Gastroesophageal sphincter (tissue), 3 donors: ENCODE measurements at regions not wholly inside any gene's neighbourhood (a gene's known extent, or its start where the extent isn't known, plus 50 kb on each side); places are given as distances from the start of the nearest gene placed in this dataset.

ENCODE experiments used
- CTCF ChIP-seq, 4 experiments: fragments of 200-600 bp in 2 of 4; fragments of 450-650 bp in 2 of 4; sonication (generic) in 1 of 4; IDR thresholded peaks; one replicate each; pipeline ENCODE4 v1.5.1; 2017 to 2019; ENCODE audit warnings: antibody characterized with exemption in 4 of 4, mild to moderate bottlenecking in 2 of 4, moderate library complexity in 2 of 4
- EP300 ChIP-seq: sonication (generic); formaldehyde crosslinking; IDR thresholded peaks from one replicate; pipeline ENCODE4 v1.6.1; 2017; ENCODE audit warnings: antibody characterized with exemption, mild to moderate bottlenecking
- POLR2A ChIP-seq, 2 donors: fragments of 450-650 bp; IDR thresholded peaks; one replicate each; pipeline ENCODE4 v1.6.1; 2017; ENCODE audit warnings: antibody characterized with exemption in 2 of 2, mild to moderate bottlenecking in 2 of 2, moderate library complexity in 1 of 2
- POLR2AphosphoS5 ChIP-seq: sonication (generic); formaldehyde crosslinking; IDR thresholded peaks from one replicate; pipeline ENCODE4 v1.6.1; 2017; ENCODE audit warnings: antibody characterized with exemption

- no peak for TF ChIP-seq POLR2A (IDR thresholded peaks at IDR 0.05)
- TF ChIP-seq POLR2AphosphoS5: no peak
- TF ChIP-seq CTCF (IDR thresholded peaks at IDR 0.05): no peak
- no peak for TF ChIP-seq EP300
These were observed 288.9 kb downstream of the KCNRG start for GRCh38 chr13:50303963-50304721.
